ENCODE measurements at regions not wholly inside any gene's neighbourhood (a gene's known extent, or its start where the extent isn't known, plus 50 kb on each side); places are given as distances from the start of the nearest gene placed in this dataset.

DNA sequence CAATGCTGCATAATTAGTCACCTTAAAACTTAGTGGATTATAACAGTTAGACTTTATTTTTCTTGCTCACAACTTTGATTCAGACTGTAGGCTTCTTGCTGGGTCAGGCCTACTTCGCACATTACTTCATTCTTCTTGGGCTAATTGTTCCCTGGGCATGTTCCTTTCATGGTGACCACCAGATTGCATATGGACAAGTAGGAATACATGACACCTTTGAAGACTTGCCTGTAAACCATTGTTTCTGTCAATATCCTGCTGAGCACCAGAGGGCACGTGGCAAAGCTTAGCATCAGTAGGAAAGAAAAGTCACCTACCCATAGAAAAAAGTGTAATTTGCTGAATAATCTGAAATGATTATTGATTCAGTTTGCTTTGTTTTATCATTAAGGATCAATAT is 54.3 kb upstream of the ROBO1 start:
- no peak for DNase-seq

DNA sequence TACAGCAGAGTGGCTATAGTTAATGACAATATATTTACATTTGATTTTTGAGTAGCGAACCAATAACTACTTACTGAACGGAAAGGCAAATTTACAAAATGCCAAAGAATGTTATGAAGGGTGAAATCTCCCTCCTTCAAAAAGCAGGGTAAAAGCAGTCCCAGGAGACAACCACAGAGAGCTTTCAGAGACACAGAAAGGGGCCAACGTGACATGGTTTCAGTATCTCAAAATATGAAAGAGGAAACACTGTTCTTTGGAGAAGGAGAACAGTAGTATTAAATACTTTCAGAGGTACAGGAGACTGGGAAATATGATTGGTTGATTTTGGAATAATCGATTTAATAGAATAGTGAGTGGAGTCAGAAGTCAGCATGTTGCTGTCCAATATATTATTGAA is 52.3 kb upstream of the ROBO1 start:
- no peak for DNase-seq

- DNase-seq, result no peak
Measured at GRCh38 chr3:79818015-79818414, 50.2 kb upstream of the ROBO1 start.
